Bronchial epithelial cell (primary cell): ENCODE measurements at regions not wholly inside any gene's neighbourhood (a gene's known extent, or its start where the extent isn't known, plus 50 kb on each side); places are given as distances from the start of the nearest gene placed in this dataset.

ENCODE experiments used
- DNase-seq: peaks from one replicate; pipeline ENCODE4 v3.0.0-alpha.2; 2010; ENCODE audit warnings: low read depth
- FAIRE-seq: peaks from 2 replicates; lab custom pipeline; 2011; peaks lifted over from hg19 to GRCh38; lab: Jason Lieb, UNC
- H3K27me3 ChIP-seq: 2 replicates; pipeline ENCODE4 v1.5.1; 2011; ENCODE audit warnings: low read length; ENCODE audit not compliant: control insufficient read depth, insufficient read depth
- H3K36me3 ChIP-seq: 2 replicates; pipeline ENCODE4 v1.5.1; 2011; ENCODE audit warnings: low read length; ENCODE audit not compliant: control insufficient read depth, insufficient read depth
- H3K4me3 ChIP-seq: 2 replicates; pipeline ENCODE4 v1.5.1; 2011; ENCODE audit warnings: mild to moderate bottlenecking, low read depth, low read length, control low read depth
- TF ChIP-seq, protein P1 (sequence below): IDR thresholded peaks from 2 replicates; pipeline ENCODE4 v1.5.1; 2011; ENCODE audit warnings: mild to moderate bottlenecking, moderate library complexity, low read length, control low read depth, inconsistent platforms; ENCODE audit not compliant: insufficient read depth, severe bottlenecking

DNA sequence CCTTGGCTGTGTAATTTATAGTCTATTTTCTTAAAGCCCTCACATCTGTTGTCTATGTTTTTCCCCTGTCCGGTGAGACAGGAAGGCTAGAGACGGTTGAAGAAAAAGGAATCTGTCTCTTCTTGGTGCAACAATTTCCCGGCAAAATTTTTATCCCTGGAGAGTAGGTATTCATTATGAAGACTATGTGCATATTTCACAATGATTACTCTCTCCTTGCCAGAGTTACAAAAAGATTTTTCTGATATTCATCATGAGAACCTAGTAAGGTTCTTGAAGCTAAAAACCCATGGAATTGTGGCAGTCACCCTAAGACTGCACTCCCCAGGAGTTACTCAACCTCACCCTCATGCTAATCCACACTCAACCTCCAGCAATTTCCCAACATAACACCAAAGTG is 55.0 kb upstream of the GHITM start:
- TF ChIP-seq, protein P1, sequence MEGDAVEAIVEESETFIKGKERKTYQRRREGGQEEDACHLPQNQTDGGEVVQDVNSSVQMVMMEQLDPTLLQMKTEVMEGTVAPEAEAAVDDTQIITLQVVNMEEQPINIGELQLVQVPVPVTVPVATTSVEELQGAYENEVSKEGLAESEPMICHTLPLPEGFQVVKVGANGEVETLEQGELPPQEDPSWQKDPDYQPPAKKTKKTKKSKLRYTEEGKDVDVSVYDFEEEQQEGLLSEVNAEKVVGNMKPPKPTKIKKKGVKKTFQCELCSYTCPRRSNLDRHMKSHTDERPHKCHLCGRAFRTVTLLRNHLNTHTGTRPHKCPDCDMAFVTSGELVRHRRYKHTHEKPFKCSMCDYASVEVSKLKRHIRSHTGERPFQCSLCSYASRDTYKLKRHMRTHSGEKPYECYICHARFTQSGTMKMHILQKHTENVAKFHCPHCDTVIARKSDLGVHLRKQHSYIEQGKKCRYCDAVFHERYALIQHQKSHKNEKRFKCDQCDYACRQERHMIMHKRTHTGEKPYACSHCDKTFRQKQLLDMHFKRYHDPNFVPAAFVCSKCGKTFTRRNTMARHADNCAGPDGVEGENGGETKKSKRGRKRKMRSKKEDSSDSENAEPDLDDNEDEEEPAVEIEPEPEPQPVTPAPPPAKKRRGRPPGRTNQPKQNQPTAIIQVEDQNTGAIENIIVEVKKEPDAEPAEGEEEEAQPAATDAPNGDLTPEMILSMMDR = no peak
- DNase-seq = no peak
- Histone ChIP-seq H3K36me3 (no peaks in the 10 kb centered on the region), H3K4me3 (no peak overlapping the region), H3K27me3 (no peaks in the 10 kb centered on the region)
- no peak for FAIRE-seq

DNA sequence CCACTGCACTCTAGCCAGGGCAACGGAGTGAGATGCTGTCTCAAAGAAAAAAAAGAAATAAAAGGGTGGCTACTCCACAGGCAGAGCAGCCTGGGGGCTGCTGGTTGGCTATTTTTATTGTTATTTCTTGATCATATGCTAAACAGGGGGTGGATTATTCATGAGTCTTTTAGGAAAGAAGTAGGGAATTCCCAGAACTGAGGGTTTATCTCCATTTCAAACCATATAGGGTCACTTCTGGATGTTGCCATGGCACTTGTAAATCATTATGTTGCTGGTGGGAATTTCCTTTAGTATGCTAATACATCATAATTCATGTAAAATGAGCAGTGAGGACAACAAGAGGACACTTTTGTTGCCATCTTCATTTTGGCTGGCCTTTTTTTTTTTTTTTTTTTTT is 52.1 kb upstream of the GHITM start:
- DNase-seq (no peak), FAIRE-seq (no peak)
- no peaks in the 10 kb centered on the region for H3K27me3 ChIP-seq
- TF ChIP-seq, protein P1 = no peak
- H3K4me3 ChIP-seq = no peak overlapping the region
- no peaks in the 10 kb centered on the region for H3K36me3 ChIP-seq

DNA sequence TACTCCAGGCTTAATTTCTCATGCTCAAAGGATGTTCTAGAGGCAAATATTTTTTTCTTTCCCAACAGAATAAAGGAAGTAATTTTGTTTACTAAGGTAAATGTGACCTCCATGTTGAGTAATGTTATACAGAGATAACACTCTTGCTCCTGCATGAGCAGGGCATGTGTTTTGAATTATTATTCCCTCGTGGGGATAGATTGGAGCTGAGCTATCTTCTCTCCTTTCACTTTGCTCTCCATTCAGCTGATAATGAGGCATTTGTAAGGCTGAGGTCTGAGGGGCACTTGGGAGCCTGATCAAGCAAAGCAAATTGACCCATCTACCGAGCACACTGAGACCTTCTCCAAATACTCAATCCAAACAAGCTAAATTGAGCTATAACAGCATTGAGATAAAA is 50.7 kb upstream of the GHITM start:
- H3K27me3 ChIP-seq = no peaks in the 10 kb centered on the region
- FAIRE-seq (no peak), DNase-seq (no peak)
- no peak overlapping the region for H3K4me3 ChIP-seq
- H3K36me3 ChIP-seq = no peaks in the 10 kb centered on the region
- TF ChIP-seq, protein P1 = no peak

DNA sequence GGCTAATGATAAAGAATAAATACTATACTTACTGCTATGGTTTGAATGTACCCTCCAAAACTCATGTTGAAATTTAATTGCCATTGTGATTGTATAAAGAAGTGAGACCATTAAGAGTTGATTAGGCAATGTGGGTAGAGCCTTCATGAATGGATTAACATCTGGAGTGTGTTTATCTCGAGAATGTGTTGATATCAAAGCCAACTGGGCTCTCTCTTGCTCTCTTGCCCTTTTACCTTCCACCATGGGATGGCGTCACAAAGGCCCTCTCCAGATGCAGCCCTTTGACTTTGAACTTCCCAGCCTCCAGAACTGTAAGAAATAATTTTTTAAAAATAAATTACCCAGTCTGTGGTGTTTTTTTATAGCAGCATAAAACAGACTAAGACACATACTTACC is 50.1 kb upstream of the GHITM start:
- DNase-seq = no peak
- FAIRE-seq = no peak
- TF ChIP-seq, protein P1 = no peak
- Histone ChIP-seq H3K27me3 (no peaks in the 10 kb centered on the region), H3K4me3 (no peak overlapping the region), H3K36me3 (no peaks in the 10 kb centered on the region)
